Omental fat pad (tissue), 3 donors: ENCODE measurements at regions not wholly inside any gene's neighbourhood (a gene's known extent, or its start where the extent isn't known, plus 50 kb on each side); places are given as distances from the start of the nearest gene placed in this dataset.
A peak's percentile ranks its signal among the peaks of the same experiment; 100 is the strongest.

Experiments
- ATAC-seq: fragments of 150-250 bp; one replicate; pipeline ENCODE4 v1.9.1; 2016; ENCODE audit warnings: mild to moderate bottlenecking, moderate library complexity; ENCODE audit not compliant: low FRiP score
- DNase-seq: peaks from one replicate; pipeline ENCODE4 v3.0.0-alpha.2; 2019; ENCODE audit warnings: low spot score
- CTCF ChIP-seq, 3 donors: fragments of 450-650 bp; IDR thresholded peaks; one replicate each; pipeline ENCODE4 v1.5.1; 2016 to 2017; ENCODE audit warnings: antibody characterized with exemption in 3 of 3, mild to moderate bottlenecking in 3 of 3, moderate library complexity in 2 of 3

GRCh38 chrX:69366183-69366582, 137.9 kb upstream of the NALF2 start:
- no peak for ATAC-seq
- no peak for DNase-seq
- TF ChIP-seq CTCF (IDR thresholded peaks at IDR 0.05), result no peak

- DNase-seq (no peak), ATAC-seq (no peak)
- TF ChIP-seq CTCF (IDR thresholded peaks at IDR 0.05), result no peak
These were observed 138.4 kb upstream of the NALF2 start for GRCh38 chrX:69365755-69366154.

GRCh38 chrX:69365349-69365748, 138.8 kb upstream of the NALF2 start:
- no peak for TF ChIP-seq CTCF (IDR thresholded peaks at IDR 0.05)
- ATAC-seq, result no peak
- DNase-seq, result no peak

- no peak for TF ChIP-seq CTCF (IDR thresholded peaks at IDR 0.05)
- no peak for ATAC-seq
- DNase-seq, result no peak
These were observed 141.3 kb upstream of the NALF2 start for GRCh38 chrX:69362856-69363255.

- TF ChIP-seq CTCF (IDR thresholded peaks at IDR 0.05), result no peak
- DNase-seq (no peak), ATAC-seq (no peak)
These were observed 141.8 kb upstream of the NALF2 start for GRCh38 chrX:69362354-69362753.

- ATAC-seq, result peak; percentile 33
- no peak for DNase-seq
These were observed 142.7 kb upstream of the NALF2 start for GRCh38 chrX:69361311-69361845.

More at GRCh38 chrX:69361311-69361845, 142.7 kb upstream of the NALF2 start:
- TF ChIP-seq CTCF (IDR thresholded peaks at IDR 0.05), result no peak
